Islet of Langerhans (tissue), 1 donor: ENCODE measurements at regions not wholly inside any gene's neighbourhood (a gene's known extent, or its start where the extent isn't known, plus 50 kb on each side); places are given as distances from the start of the nearest gene placed in this dataset.
"Not testable (repeated sequence)": the region's sequence is repeated elsewhere in the genome, so short reads cannot be mapped to it uniquely, and the experiment has no call there.

ENCODE experiments used
- FAIRE-seq: peaks from one replicate; lab custom pipeline; 2011; peaks lifted over from hg19 to GRCh38; lab: Jason Lieb, UNC

DNA sequence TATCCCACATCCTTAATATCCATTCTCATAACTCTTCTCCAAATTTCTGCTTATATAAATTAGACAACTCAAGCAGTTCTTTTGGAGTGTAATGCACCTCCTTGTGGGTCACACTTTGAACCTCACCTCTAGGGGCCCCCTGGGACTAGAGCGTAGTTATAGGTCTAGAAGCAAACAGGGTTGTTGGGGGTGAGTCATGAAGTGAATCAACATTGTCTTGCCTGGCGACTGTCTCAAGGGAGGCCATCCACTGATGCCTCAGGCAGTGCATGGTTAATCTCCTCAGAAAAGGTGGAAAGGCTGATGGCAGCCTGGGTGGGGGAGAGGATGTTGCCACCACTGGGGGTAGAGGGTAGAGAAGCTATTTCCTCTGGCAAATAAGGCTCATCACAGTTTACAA is 129.1 kb downstream of the TNFRSF21 start:
- no peak for FAIRE-seq

GRCh38 chr6:47179286-47179685 is 130.4 kb downstream of the TNFRSF21 start:
- no peak for FAIRE-seq

- no peak for FAIRE-seq
Observed at GRCh38 chr6:47175656-47176055, 133.5 kb upstream of the ADGRF1 start.

GRCh38 chr6:47174502-47175023 is 132.4 kb upstream of the ADGRF1 start:
- no peak for FAIRE-seq

DNA sequence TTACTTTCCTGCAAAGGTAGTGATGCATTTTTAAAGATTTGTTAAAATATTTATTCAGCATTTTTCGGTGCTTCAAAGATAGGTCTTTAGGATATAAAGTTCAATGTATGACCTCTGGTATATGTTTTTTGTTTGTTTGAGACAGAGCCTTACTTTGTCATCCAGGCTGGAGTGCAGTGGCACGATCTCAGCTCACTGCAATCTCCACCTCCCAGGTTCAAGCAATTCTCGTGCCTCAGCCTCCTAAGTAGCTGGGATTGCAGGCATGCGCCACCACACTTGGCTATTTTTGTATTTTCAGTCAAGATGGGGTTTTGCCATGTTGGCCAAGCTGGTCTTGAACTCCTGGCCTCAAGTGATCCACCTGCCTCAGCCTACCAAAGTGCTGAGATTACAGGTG is 131.9 kb upstream of the ADGRF1 start:
- FAIRE-seq, result not testable (repeated sequence)

GRCh38 chr6:47173145-47173544 is 131.0 kb upstream of the ADGRF1 start:
- not testable (repeated sequence) for FAIRE-seq

- FAIRE-seq, result no peak
Observed at GRCh38 chr6:47170617-47170947, 128.4 kb upstream of the ADGRF1 start.

DNA sequence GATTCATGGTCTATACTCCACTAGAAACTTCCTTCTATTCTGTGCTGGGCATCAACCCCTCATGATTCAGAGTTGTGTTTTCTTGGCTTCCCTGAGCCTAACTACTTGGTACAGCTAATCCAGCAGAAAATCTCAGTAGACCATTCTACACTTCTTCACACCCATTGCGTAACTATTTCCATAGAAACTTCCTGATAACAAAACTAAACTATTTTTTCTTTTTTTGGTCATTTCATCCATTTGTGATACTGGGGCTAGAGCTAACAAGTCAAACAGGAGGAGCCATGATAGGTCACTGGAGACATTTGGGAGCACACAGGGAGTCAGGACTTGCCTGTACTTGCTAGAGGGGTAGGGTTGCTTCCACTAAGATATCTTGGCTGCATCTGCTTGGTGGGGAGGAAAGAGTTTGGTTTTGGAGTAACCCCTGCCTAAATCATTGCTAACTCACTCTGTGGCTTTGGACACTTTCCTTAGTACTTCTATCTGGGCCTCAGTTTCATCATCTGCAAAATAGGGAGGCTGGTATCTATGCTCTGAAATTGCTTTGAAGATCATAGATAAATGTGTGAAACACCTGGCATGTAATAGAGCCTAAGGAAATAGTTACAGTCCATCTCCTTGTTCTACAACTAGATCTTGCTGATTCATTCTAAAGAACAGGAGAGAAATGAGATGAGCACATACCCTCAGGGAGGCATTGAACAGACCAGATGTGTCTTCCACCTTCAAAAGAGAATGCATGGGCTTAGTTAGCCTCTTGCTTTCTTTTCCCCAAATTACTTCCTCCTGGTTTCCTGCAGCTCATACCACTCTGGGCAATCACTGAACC is 127.9 kb upstream of the ADGRF1 start:
- FAIRE-seq, result no peak

DNA sequence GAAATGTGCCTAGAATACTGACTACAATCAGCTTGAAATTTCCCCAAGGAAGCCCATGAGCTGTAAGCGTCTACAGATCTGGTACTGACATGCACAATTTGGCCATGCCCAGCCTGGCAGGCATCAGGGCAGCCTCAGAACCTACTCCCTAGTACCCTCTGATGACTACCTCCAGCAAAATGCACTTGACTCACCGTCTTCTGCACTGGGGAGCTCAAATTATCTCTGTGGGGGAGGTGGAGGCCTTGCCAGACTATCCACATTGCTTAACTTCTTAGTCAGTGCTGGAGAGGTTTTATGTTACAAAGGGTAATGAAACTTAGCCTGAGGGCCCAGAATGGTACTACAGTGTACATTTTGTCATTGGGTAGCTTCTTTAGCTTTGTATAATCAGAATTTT is 126.0 kb upstream of the ADGRF1 start:
- FAIRE-seq, result no peak

DNA sequence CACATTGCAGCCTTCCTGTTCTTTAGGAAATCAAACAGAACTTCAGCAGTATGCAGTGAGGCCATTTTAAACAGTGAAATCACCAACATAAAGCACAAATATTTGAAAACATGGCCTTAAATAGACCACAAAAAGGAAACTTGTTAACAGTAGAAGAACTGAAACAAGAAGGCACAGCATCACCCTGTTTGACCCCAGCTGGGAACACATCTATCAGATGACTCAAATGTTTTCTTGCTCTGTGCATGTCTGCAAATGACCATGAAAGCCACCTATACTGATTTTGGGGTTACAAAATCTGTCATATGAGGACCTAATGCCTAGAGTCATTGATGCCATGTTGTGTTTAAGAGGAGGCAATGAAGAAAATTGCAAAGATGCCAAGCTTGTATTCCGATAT is 123.8 kb upstream of the ADGRF1 start:
- no peak for FAIRE-seq

GRCh38 chr6:47164877-47165276 is 122.7 kb upstream of the ADGRF1 start:
- FAIRE-seq, result no peak

- no peak for FAIRE-seq
Observed at GRCh38 chr6:47163536-47163935, 121.4 kb upstream of the ADGRF1 start.

DNA sequence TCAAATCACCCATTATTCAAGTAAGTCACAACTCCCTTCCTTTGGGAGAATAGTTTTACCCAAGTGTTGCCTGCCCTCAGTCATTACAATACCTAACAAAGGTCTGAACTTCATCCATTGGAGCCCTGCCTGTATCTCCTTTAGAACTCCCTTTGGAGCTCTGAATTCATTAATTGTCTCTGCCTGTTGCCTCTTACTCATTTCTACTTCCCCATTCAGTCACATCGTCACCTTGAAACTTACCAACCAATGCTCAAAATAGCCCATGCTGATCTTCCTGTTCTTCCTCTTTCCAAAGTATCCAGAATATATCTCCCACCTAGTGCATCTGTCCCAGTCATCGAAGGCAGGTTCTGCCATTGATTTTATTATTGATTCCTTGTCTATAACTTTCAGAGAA is 120.7 kb upstream of the ADGRF1 start:
- FAIRE-seq, result no peak

GRCh38 chr6:47162231-47162630 is 120.1 kb upstream of the ADGRF1 start:
- FAIRE-seq, result no peak

DNA sequence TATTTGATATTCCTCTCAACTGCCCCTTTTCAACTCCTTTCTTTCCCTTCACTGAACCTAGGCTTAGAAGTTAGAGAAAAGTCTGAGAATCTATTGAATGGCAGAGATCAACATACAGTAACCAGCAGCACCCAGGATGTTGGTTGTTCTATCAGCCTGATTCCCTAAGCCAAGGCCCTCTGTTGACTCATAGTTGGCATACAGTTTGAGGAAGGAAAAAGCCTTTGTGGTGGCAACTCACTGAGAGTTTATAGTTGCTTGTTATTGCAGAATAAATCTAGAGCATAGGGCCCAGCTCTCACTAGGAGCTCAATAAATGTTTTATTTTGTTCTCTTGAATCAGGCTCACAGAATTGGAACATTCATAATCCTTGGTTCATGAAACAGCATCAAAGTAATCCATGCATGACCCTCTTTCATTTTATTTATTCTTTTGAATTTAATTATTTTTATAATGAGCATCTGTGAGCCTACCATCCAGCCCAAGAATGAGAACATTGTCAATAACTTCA is 119.1 kb upstream of the ADGRF1 start:
- FAIRE-seq, result peak; percentile 53

- FAIRE-seq, result no peak
Observed at GRCh38 chr6:47160702-47161101, 118.6 kb upstream of the ADGRF1 start.

- no peak for FAIRE-seq
Observed at GRCh38 chr6:47159763-47160162, 117.6 kb upstream of the ADGRF1 start.

DNA sequence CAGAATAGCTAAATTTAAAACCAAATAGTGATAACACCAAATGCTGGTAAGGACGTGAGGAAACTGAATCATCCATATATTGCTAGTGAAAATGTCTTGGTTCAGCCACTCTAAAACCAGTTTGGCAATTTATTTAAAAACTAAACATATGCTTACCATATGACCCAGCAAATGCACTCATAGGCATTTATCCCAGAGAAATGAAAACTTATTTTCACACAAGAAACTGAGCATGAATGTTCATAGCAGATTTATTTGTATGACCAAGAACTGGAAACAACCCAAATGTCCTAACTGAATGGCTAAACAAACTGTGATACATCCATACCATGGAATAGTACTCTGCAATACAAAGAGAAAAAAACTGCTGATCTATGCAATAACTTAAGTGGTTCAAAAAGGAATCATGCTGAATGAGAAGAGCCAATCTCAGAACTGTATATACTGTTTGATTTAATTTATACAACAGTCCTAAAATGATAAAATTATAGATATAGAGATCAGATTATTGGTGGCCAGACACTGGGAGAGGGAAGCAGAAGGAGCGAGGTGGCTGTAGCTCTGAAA is 115.6 kb upstream of the ADGRF1 start:
- FAIRE-seq, result no peak

DNA sequence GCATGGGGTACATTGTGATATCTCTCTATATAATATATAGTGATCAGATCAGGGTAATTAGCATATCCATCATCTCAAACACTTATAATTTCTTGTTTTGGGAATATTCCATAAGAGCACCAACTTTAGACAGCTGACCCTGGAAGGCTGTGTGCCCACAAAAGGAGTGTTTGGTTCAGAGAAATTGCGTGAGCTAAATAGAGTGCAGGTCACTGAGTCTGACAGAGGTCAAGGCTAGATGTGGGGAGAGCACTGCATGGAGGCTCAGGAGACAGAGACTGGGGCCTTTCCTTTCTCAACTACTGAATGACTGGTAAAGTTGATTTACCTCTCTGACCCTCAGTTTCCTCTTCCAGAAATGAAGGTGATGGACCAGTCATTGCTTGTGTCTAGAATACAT is 114.9 kb upstream of the ADGRF1 start:
- no peak for FAIRE-seq

DNA sequence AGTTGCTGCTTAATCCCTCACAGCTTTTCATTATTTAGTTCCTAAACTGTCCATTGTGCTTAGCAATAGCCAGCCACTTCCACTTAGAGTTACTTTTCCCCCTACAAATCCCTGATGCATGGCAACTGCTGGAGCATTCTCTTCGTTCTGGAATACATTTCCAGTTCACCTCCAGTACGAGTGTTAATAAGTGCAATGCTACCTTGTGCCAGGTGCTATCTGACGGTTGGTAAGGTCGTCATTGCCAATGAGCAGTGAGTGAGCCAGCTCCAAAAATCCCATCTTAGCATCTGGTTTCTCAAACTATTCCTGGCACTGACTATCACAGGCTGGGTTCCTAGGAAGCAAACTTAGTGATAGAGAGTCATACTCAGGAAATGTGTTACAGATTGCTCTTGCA is 114.1 kb upstream of the ADGRF1 start:
- no peak for FAIRE-seq

- FAIRE-seq, result no peak
Observed at GRCh38 chr6:47153404-47153755, 111.2 kb upstream of the ADGRF1 start.

- FAIRE-seq, result no peak
Observed at GRCh38 chr6:47152666-47153403, 110.7 kb upstream of the ADGRF1 start.

- no peak for FAIRE-seq
Observed at GRCh38 chr6:47151232-47151898, 109.2 kb upstream of the ADGRF1 start.
